A549 (cell line): ENCODE measurements at regions not wholly inside any gene's neighbourhood (a gene's known extent, or its start where the extent isn't known, plus 50 kb on each side); places are given as distances from the start of the nearest gene placed in this dataset.
"Not testable (repeated sequence)": the region's sequence is repeated elsewhere in the genome, so short reads cannot be mapped to it uniquely, and the experiment has no call there.

Experiments used
- ATAC-seq, 2 experiments: fragments of 200-7000 bp in 1 of 2; fragments of >200 bp in 1 of 2; cut with Nextera tagmentation in 1 of 2; cut with Tn5 transposase in 1 of 2; 3 replicates each; pipeline versions ENCODE4 v1.8.0 to v1.9.1; 2018 to 2020; ENCODE audit warnings: mild to moderate bottlenecking in 1 of 2, moderate library complexity in 1 of 2
- CTCF ChIA-PET: fragments of 300-600 bp; sonication (Branson Sonifier 250); formaldehyde crosslinking; extraction: SDS; loops from one replicate; lab custom pipeline; 2021; ENCODE audit warnings: antibody characterized with exemption, inconsistent platforms; lab: Yijun Ruan, JAX
- POLR2A ChIA-PET: fragments of 350-600 bp; formaldehyde crosslinking; extraction: SDS; loops from one replicate; lab custom pipeline; 2021; ENCODE audit warnings: antibody characterized with exemption, inconsistent platforms; lab: Yijun Ruan, JAX
- DNase-seq, 2 experiments: peaks; one replicate each; pipeline versions ENCODE4 v3.0.0 to v3.0.0-alpha.2; 2011 to 2016; ENCODE audit warnings: low read depth in 1 of 2, low spot score in 1 of 2
- FAIRE-seq: peaks from 2 replicates; lab custom pipeline; 2011; peaks lifted over from hg19 to GRCh38; lab: Jason Lieb, UNC
- H3K27ac ChIP-seq, 2 experiments: fragments of >200 bp; sonication (Bioruptor Twin); formaldehyde crosslinking; 3 replicates each; pipeline ENCODE4 v1.5.1; 2016 to 2017
- H3K4me1 ChIP-seq: fragments of >200 bp; sonication (Bioruptor Twin); formaldehyde crosslinking; 3 replicates; pipeline ENCODE4 v1.6.1; 2016
- H3K4me2 ChIP-seq: fragments of >200 bp; sonication (Bioruptor Twin); formaldehyde crosslinking; 3 replicates; pipeline ENCODE4 v1.6.1; 2016
- H3K4me3 ChIP-seq: fragments of >200 bp; sonication (Bioruptor Twin); formaldehyde crosslinking; 3 replicates; pipeline ENCODE4 v1.5.1; 2016
- H3K9me3 ChIP-seq: fragments of >200 bp; sonication (Bioruptor Twin); formaldehyde crosslinking; 3 replicates; pipeline ENCODE4 v1.6.1; 2016
- CEBPB ChIP-seq, 2 experiments: fragments of >200 bp in 1 of 2; sonication (Bioruptor Twin) in 1 of 2; formaldehyde crosslinking in 1 of 2; IDR thresholded peaks; 2 replicates each; pipeline ENCODE4 v1.6.1; 2012 to 2016
- EHMT2 ChIP-seq: fragments of 200-600 bp; sonication (generic); IDR thresholded peaks from 2 replicates; pipeline ENCODE4 v1.6.1; 2016; ENCODE audit warnings: antibody characterized with exemption, low read depth, mild to moderate bottlenecking, moderate library complexity
- EP300 ChIP-seq, 2 experiments: fragments of >200 bp; sonication (Bioruptor Twin); formaldehyde crosslinking; IDR thresholded peaks; 2 replicates in 1 of 2; 3 replicates in 1 of 2; pipeline ENCODE4 v1.6.1; 2016 to 2017
- HDAC2 ChIP-seq: fragments of 200-600 bp; sonication (generic); IDR thresholded peaks from 2 replicates; pipeline ENCODE4 v1.6.1; 2016
- HMGXB4 ChIP-seq: fragments of 250-450 bp; sonication (Bioruptor Pico); IDR thresholded peaks from 2 replicates; pipeline ENCODE4 v1.5.0; 2021; ENCODE audit warnings: mild to moderate bottlenecking, moderate library complexity, borderline replicate concordance
- HOXA7 ChIP-seq: fragments of 250-450 bp; sonication (Bioruptor Pico); IDR thresholded peaks from 2 replicates; pipeline ENCODE4 v1.5.0; 2020; ENCODE audit warnings: mild to moderate bottlenecking, moderate library complexity
- MAFK ChIP-seq: fragments of 450-650 bp; IDR thresholded peaks from 2 replicates; pipeline ENCODE4 v1.6.1; 2014; ENCODE audit not compliant: partially characterized antibody
- NFE2L2 ChIP-seq: fragments of 150-350 bp; conservative IDR thresholded peaks from 2 replicates; pipeline ENCODE4 v1.6.1; 2014; ENCODE audit warnings: low read length
- NR3C1 ChIP-seq: fragments of >200 bp; sonication (Bioruptor Twin); formaldehyde crosslinking; IDR thresholded peaks from 3 replicates; pipeline ENCODE4 v1.6.1; 2017
- SREBF2 ChIP-seq: fragments of 450-650 bp; IDR thresholded peaks from 2 replicates; pipeline ENCODE4 v1.6.1; 2014; ENCODE audit warnings: mild to moderate bottlenecking, moderate library complexity
- USF2 ChIP-seq: fragments of 450-650 bp; IDR thresholded peaks from 2 replicates; pipeline ENCODE4 v1.6.1; 2014; ENCODE audit warnings: antibody characterized with exemption
- ZC3H11A ChIP-seq: fragments of 450-650 bp; IDR thresholded peaks from 2 replicates; pipeline ENCODE4 v1.6.1; 2014; ENCODE audit warnings: antibody characterized with exemption, mild to moderate bottlenecking
- WGBS: methylation state at CpG from one replicate; pipeline ENCODE4 v1.1.6; 2017; ENCODE audit errors: missing lambda C conversion rate; 5-methylcytosine and 5-hydroxymethylcytosine counted together
- TF ChIP-seq, protein P1 (sequence below): fragments of 150-350 bp; IDR thresholded peaks from 2 replicates; pipeline ENCODE4 v1.6.1; 2014; ENCODE audit warnings: low read depth, mild to moderate bottlenecking, low read length
- TF ChIP-seq, protein P2 (sequence below): fragments of >200 bp; sonication (Bioruptor Twin); formaldehyde crosslinking; IDR thresholded peaks from 3 replicates; pipeline ENCODE4 v1.5.1; 2016
- TF ChIP-seq, protein P3 (sequence below): fragments of 250-450 bp; sonication (Bioruptor Pico); IDR thresholded peaks from 2 replicates; pipeline ENCODE4 v1.5.0; 2020; ENCODE audit warnings: low read depth, mild to moderate bottlenecking, moderate library complexity
- TF ChIP-seq, protein P4 (sequence below): fragments of 200-600 bp; sonication (generic); IDR thresholded peaks from 2 replicates; pipeline ENCODE4 v1.6.1; 2016; ENCODE audit warnings: antibody characterized with exemption, mild to moderate bottlenecking, moderate library complexity

GRCh38 chr6:84825461-84825860, 61.1 kb upstream of the TBX18 start:
- Histone ChIP-seq H3K27ac (no peak overlapping the region), H3K4me1 (no peaks in the 10 kb centered on the region), H3K4me2 (no peak overlapping the region), H3K4me3 (no peak overlapping the region), H3K9me3 (no peaks in the 10 kb centered on the region)
- FAIRE-seq (no peak), DNase-seq (peak in 1 of 2 experiments; percentile 8), ATAC-seq (no peak)
- ChIA-PET CTCF (interaction anchor here (1.7 kb wide), 1 partner anchor 51 kb away, joined by 3 read pairs; no protein-coding TSS in a partner anchor), POLR2A (no interaction called here)
- peak; percentile 93 for TF ChIP-seq MAFK
- TF ChIP-seq, protein P1, sequence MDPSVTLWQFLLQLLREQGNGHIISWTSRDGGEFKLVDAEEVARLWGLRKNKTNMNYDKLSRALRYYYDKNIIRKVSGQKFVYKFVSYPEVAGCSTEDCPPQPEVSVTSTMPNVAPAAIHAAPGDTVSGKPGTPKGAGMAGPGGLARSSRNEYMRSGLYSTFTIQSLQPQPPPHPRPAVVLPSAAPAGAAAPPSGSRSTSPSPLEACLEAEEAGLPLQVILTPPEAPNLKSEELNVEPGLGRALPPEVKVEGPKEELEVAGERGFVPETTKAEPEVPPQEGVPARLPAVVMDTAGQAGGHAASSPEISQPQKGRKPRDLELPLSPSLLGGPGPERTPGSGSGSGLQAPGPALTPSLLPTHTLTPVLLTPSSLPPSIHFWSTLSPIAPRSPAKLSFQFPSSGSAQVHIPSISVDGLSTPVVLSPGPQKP = no peak
- WGBS = 45% methylated on average over 1 of the region's 1 CpG

DNA sequence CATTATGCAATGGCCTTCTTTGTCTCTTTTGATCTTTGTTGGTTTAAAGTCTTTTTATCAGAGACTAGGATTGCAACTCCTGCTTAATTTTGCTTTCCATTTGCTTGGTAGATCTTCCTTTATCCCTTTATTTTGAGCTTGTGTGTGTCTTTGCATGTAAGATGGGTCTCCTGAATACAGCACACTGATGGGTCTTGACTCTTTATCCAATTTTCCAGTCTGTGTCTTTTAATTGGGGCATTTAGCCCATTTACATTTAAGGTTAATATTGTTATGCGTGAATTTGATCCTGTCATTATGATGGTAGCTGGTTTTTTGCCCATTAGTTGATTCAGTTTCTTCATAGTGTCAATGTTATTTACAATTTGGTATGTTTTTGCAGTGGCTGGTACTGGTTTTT, 56.9 kb upstream of the TBX18 start:
- H3K27ac ChIP-seq, CTCF ChIA-PET, H3K4me2 ChIP-seq, DNase-seq, FAIRE-seq, POLR2A ChIA-PET, H3K4me3 ChIP-seq, H3K4me1 ChIP-seq, H3K9me3 ChIP-seq, ATAC-seq: not testable (repeated sequence)
- 53% methylated on average over 1 of the region's 1 CpG for WGBS

DNA sequence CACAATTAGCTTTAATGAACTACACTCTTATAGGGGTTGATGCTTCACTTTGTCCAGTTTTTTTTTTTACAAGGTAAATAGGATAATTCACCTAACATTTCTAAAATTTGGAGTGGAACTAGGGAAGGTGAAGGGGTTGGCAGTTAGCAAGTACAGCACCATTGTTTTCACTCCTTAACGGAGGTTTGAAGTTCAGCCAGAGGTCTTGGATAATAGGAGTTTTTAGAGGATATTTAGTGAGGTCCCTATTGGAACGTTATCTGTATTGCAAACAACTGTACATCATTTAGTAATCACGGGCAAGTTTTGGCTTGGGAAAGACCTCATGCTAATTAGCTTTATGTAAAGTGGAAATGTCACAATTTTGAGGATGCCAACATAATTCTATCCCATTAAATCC, 52.3 kb upstream of the TBX18 start:
- H3K27ac ChIP-seq = no peak overlapping the region
- TF ChIP-seq HDAC2 = no peak
- TF ChIP-seq HOXA7 (CRISPR knock-in tag) = no peak
- TF ChIP-seq EP300 (IDR thresholded peaks at IDR 0.05) = no peak
- no peak for TF ChIP-seq HMGXB4 (CRISPR knock-in tag)
- TF ChIP-seq ZC3H11A = no peak
- no peak for TF ChIP-seq CEBPB (IDR thresholded peaks at IDR 0.05)
- TF ChIP-seq NR3C1 = no peak
- no peak for TF ChIP-seq EHMT2
- TF ChIP-seq, protein P2, sequence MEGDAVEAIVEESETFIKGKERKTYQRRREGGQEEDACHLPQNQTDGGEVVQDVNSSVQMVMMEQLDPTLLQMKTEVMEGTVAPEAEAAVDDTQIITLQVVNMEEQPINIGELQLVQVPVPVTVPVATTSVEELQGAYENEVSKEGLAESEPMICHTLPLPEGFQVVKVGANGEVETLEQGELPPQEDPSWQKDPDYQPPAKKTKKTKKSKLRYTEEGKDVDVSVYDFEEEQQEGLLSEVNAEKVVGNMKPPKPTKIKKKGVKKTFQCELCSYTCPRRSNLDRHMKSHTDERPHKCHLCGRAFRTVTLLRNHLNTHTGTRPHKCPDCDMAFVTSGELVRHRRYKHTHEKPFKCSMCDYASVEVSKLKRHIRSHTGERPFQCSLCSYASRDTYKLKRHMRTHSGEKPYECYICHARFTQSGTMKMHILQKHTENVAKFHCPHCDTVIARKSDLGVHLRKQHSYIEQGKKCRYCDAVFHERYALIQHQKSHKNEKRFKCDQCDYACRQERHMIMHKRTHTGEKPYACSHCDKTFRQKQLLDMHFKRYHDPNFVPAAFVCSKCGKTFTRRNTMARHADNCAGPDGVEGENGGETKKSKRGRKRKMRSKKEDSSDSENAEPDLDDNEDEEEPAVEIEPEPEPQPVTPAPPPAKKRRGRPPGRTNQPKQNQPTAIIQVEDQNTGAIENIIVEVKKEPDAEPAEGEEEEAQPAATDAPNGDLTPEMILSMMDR = no peak
- TF ChIP-seq, protein P3, sequence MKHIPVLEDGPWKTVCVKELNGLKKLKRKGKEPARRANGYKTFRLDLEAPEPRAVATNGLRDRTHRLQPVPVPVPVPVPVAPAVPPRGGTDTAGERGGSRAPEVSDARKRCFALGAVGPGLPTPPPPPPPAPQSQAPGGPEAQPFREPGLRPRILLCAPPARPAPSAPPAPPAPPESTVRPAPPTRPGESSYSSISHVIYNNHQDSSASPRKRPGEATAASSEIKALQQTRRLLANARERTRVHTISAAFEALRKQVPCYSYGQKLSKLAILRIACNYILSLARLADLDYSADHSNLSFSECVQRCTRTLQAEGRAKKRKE (CRISPR knock-in tag) = no peak
- TF ChIP-seq MAFK = no peak
- TF ChIP-seq, protein P1 = no peak
- TF ChIP-seq USF2 = no peak
- no peak for TF ChIP-seq SREBF2
- TF ChIP-seq, protein P4, sequence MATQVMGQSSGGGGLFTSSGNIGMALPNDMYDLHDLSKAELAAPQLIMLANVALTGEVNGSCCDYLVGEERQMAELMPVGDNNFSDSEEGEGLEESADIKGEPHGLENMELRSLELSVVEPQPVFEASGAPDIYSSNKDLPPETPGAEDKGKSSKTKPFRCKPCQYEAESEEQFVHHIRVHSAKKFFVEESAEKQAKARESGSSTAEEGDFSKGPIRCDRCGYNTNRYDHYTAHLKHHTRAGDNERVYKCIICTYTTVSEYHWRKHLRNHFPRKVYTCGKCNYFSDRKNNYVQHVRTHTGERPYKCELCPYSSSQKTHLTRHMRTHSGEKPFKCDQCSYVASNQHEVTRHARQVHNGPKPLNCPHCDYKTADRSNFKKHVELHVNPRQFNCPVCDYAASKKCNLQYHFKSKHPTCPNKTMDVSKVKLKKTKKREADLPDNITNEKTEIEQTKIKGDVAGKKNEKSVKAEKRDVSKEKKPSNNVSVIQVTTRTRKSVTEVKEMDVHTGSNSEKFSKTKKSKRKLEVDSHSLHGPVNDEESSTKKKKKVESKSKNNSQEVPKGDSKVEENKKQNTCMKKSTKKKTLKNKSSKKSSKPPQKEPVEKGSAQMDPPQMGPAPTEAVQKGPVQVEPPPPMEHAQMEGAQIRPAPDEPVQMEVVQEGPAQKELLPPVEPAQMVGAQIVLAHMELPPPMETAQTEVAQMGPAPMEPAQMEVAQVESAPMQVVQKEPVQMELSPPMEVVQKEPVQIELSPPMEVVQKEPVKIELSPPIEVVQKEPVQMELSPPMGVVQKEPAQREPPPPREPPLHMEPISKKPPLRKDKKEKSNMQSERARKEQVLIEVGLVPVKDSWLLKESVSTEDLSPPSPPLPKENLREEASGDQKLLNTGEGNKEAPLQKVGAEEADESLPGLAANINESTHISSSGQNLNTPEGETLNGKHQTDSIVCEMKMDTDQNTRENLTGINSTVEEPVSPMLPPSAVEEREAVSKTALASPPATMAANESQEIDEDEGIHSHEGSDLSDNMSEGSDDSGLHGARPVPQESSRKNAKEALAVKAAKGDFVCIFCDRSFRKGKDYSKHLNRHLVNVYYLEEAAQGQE = no peak
- no peak for TF ChIP-seq NFE2L2
- ChIA-PET POLR2A (no interaction called here), CTCF (interaction anchor here (0.6 to 1.7 kb wide), 2 partner anchors 42 to 86 kb away, joined by 3 to 4 read pairs; no protein-coding TSS in a partner anchor)
- 67% methylated on average over 3 of the region's 3 CpGs for WGBS
- no peak overlapping the region for H3K4me3 ChIP-seq
- H3K4me1 ChIP-seq = no peaks in the 10 kb centered on the region
- H3K4me2 ChIP-seq = no peak overlapping the region
- ATAC-seq = no peak
- no peaks in the 10 kb centered on the region for H3K9me3 ChIP-seq
- FAIRE-seq = no peak
- no peak for DNase-seq
